HG03135 (cell line): ENCODE measurements at regions not wholly inside any gene's neighbourhood (a gene's known extent, or its start where the extent isn't known, plus 50 kb on each side); places are given as distances from the start of the nearest gene placed in this dataset.

ENCODE experiments used
- ATAC-seq: cut with Tn5 transposase; IDR thresholded peaks from one replicate; pipeline ENCODE4 v1.9.1; 2021; ENCODE audit warnings: mild to moderate bottlenecking, moderate library complexity; ENCODE audit not compliant: unreplicated experiment

DNA sequence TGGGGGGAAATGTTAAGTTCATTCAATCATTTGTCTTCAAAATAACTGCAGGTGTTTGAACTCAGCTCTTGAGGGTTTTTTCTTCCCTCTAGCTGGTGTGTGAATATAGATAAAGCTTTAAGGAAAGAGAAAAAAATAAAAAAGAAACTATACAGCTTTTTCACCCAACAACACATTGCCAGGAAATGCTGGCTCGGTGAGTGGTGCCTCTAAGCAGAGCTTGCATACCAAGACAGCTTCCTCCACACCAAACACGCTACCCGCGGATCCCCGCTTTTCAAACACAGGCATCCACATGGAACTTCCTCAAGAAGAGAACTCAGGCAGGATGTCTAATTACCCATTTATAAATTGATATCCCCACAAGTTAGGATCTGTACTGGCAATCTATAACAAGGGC, 69.8 kb upstream of the TANK start:
- peak; percentile 62 for ATAC-seq

GRCh38 chr2:161095314-161095713, 64.9 kb upstream of the TANK start:
- ATAC-seq: no peak

DNA sequence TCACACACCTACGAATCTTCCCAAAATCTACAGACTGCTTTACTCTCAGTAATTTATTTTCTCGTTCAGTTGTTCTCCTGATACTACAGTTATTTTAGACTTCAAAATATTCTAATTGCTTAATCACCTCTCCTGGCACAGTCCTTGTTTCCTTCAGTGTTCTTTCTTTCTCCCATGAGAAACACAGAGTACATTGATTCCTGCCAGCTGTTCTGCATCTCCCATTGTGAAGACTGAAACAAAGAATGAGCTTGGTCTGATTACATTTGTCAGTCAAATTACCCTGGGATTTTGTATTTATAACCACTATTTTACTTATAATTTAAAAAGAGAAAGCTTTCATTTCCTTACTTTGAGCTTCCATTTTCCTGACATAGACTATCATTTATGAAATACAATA, 63.9 kb upstream of the TANK start:
- no peak for ATAC-seq

DNA sequence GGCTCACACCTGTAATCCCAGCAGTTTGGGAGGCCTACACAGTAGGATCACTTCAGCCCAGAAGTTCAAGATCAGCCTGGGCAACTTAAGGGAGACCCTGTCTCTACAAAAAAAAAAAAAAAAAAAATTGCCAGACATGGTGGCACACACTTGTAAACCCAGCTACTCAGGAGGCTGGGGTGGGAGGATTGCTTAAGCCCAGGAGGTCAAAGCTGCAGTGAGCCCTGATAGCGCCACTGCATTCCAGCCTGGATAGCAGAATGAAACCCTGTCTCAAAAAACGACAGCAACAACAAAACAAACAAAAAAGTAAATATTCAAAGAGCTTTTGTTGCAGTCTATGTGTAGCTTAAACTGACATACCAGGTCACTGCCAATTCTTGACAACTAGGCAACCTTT, 63.1 kb upstream of the TANK start:
- ATAC-seq: no peak

GRCh38 chr2:161100211-161100895, 59.9 kb upstream of the TANK start:
- ATAC-seq: no peak

GRCh38 chr2:161101406-161101805, 58.8 kb upstream of the TANK start:
- ATAC-seq: no peak

DNA sequence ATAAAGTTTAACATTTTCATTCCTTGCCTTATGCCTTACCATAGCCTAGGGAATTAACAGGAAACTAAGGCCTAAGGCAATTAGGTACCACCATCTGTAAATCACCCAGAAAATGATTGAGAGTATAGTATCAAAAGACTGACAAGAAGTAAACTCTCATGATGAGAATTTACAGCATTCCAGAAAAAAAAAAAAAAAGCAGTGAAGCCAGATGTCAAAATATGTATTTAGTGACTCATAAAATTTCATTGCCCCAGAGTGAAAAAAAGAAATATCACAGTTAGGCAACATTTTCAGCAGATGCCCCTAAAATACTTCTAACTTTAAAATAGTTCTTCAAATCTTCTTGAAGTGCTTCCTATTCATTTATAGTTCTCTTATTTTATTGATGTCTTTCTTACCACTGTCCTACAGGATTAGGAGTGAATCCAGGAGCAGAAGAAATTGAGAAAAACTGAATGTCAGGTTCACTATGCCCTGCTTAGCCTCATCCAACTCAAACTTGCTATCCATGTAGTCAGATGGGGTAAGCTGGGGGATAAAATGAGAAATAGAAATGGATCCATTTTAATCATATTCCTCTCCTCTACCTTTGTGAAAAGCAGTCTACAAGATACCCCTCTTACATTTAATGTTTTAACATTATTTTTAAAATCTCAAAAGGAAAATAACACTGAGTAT, 57.3 kb upstream of the TANK start:
- ATAC-seq: no peak

DNA sequence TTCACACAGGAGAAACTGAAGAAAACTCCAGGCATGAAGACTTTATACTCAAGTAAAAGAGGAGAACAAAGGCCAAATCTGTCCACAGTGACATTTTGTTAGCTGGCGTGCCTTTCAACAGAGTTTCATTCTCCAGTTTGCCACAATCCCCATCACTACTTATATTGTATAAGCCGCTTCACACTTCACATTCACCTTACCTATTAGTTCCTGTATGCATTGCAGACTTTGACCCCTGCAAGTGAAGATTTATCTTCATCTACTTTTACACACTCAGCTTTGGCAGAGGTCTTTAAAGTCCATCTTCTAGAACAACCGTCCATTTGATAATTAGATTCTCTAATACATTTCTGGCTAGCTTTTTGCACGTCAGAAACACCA, 56.8 kb upstream of the TANK start:
- no peak for ATAC-seq

GRCh38 chr2:161104054-161104553, 56.1 kb upstream of the TANK start:
- peak; percentile 92 for ATAC-seq

GRCh38 chr2:161107265-161107664, 53.0 kb upstream of the TANK start:
- no peak for ATAC-seq
